ENCODE measurements at regions not wholly inside any gene's neighbourhood (a gene's known extent, or its start where the extent isn't known, plus 50 kb on each side); places are given as distances from the start of the nearest gene placed in this dataset.

DNA sequence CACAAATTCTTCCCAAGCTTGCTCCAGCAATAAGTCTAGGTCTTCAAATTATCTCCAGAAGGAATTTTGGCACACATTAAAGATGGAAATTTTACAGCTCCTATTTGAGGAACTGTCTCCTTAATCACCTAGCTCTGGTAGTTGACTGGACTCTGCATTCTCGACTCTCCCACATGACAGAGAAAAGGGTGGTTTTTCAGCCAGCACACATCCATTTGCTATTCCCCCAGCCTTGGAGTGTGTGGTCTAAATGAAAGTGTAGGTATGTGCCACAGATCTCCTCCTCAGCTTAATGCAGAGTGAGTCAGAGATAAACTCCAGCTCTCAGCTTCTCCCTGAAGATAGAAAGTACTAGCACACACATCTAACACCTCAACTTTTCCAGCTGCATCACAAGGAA, 62.2 kb upstream of the ALCAM start:
- intact Hi-C loops (cut with DNase I), result no loop called here
- peaks cover 0 to 28% of the 10 kb centered on the region in 2 donors for H3K9me3 ChIP-seq
- H3K27me3 ChIP-seq, result no peaks in the 10 kb centered on the region
- no peak overlapping the region for H3K4me3 ChIP-seq
- TF ChIP-seq, protein P1, sequence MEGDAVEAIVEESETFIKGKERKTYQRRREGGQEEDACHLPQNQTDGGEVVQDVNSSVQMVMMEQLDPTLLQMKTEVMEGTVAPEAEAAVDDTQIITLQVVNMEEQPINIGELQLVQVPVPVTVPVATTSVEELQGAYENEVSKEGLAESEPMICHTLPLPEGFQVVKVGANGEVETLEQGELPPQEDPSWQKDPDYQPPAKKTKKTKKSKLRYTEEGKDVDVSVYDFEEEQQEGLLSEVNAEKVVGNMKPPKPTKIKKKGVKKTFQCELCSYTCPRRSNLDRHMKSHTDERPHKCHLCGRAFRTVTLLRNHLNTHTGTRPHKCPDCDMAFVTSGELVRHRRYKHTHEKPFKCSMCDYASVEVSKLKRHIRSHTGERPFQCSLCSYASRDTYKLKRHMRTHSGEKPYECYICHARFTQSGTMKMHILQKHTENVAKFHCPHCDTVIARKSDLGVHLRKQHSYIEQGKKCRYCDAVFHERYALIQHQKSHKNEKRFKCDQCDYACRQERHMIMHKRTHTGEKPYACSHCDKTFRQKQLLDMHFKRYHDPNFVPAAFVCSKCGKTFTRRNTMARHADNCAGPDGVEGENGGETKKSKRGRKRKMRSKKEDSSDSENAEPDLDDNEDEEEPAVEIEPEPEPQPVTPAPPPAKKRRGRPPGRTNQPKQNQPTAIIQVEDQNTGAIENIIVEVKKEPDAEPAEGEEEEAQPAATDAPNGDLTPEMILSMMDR (IDR thresholded peaks at IDR 0.05), result no peak
- H3K27ac ChIP-seq, result no peak overlapping the region
- DNase-seq (ENCODE audit: low spot score in 2 of 2), result no peak
- H3K4me1 ChIP-seq, result no peaks in the 10 kb centered on the region
- no peaks in the 10 kb centered on the region for H3K36me3 ChIP-seq

DNA sequence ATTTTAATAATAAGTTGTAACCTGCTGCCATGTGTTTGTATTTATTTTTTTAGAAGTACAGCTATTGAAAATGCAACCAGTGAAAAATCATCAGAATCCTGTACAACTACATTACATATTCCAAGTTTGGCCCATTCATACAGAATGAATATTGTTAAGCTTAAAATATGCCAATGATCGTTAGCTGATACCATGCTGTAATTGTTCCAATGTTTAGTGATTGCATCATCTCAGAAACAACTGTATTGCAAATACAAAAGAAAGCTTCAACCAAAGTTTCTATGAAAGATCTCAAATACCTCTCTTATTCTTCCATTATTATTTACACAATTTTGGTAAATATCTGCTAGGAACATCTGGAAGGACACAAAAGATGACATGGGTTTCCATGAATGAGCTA, 51.6 kb upstream of the ALCAM start:
- H3K27ac ChIP-seq, result no peak overlapping the region
- H3K4me3 ChIP-seq, result no peak overlapping the region
- no peaks in the 10 kb centered on the region for H3K4me1 ChIP-seq
- TF ChIP-seq, protein P1 (IDR thresholded peaks at IDR 0.05), result no peak
- H3K27me3 ChIP-seq, result no peaks in the 10 kb centered on the region
- intact Hi-C loops (cut with DNase I), result no loop called here
- H3K9me3 ChIP-seq, result peaks cover 0 to 8% of the 10 kb centered on the region in 2 donors
- no peaks in the 10 kb centered on the region for H3K36me3 ChIP-seq
- no peak for DNase-seq (ENCODE audit: low spot score in 2 of 2)

DNA sequence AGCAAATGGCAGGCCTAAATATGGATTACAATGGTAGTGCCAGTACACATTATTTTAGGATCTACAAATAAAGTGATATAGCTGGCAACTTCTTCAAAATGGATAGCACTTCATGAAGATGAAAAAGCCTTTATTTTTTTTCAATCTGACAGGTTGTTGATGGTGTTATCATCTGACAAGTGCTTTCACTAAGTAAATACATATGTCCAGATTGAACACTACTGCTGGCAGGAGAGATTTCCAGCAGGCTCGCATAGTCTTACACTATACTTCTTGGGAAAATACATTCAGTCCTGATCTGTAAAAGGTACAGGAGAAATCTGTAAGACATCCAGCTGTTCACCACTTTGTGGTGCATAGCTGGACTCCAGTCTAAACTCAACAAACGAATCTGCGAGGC, 50.9 kb upstream of the ALCAM start:
- no peaks in the 10 kb centered on the region for H3K36me3 ChIP-seq
- TF ChIP-seq, protein P1 (IDR thresholded peaks at IDR 0.05), result no peak
- peaks cover 0 to 5% of the 10 kb centered on the region in 2 donors for H3K9me3 ChIP-seq
- H3K4me1 ChIP-seq, result no peaks in the 10 kb centered on the region
- no peak overlapping the region for H3K27ac ChIP-seq
- intact Hi-C loops (cut with DNase I), result no loop called here
- DNase-seq (ENCODE audit: low spot score in 2 of 2), result no peak
- no peaks in the 10 kb centered on the region for H3K27me3 ChIP-seq
- no peak overlapping the region for H3K4me3 ChIP-seq

DNA sequence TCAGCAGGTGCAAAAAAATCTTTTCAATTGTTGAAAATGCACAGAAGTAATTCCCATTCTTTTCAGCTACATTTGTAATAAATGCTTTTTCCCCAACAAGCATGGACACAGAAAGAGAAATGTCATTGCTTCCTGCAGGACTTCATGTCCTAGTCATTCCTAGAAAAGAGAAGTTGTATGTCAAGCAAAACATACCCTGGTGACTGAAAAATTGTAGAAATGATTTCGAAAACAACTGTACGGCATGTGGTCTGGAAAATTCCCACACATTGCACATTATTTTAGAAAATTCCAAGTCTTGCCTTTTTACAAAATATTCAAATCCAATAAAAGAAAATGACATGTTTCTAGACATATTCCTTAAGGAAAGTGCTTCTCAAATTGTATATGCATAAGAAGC, 50.4 kb upstream of the ALCAM start:
- no peak overlapping the region for H3K4me3 ChIP-seq
- intact Hi-C loops (cut with DNase I), result no loop called here
- H3K27ac ChIP-seq, result no peak overlapping the region
- no peak for DNase-seq (ENCODE audit: low spot score in 2 of 2)
- no peaks in the 10 kb centered on the region for H3K36me3 ChIP-seq
- TF ChIP-seq, protein P1 (IDR thresholded peaks at IDR 0.05), result no peak
- no peaks in the 10 kb centered on the region for H3K9me3 ChIP-seq
- no peaks in the 10 kb centered on the region for H3K4me1 ChIP-seq
- no peaks in the 10 kb centered on the region for H3K27me3 ChIP-seq

Data from ascending aorta (tissue), 2 donors.